HepG2 (cell line): ENCODE measurements at regions not wholly inside any gene's neighbourhood (a gene's known extent, or its start where the extent isn't known, plus 50 kb on each side); places are given as distances from the start of the nearest gene placed in this dataset.

ENCODE experiments used
- ZNF549 ChIP-seq: sonication (generic); formaldehyde crosslinking; IDR thresholded peaks from 2 replicates; pipeline ENCODE4 v1.5.0; 2020; ENCODE audit warnings: missing genetic modification reagents
- ZNF687 ChIP-seq: sonication (generic); formaldehyde crosslinking; IDR thresholded peaks from 2 replicates; pipeline ENCODE4 v1.5.1; 2020; ENCODE audit warnings: mild to moderate bottlenecking, missing genetic modification reagents, moderate library complexity

DNA sequence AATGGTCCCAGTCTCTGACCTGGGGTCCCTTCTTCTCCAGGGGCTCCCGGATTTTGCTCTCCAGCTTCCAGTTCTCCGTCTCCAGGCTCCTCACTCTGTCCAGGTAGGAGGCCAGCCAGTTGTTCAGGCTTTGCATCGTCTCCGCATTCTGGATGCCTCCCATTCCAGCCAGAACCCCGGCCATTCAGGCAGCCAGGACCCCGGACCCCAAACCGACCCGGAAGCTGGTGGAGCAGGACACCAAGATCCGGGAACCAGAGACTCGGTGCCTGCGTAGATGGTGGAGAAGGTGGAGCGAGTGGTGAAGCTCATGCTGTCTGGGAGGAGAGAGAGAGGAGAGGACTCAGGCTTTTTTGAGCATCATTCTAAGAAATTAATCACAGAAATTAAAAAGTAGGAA lies 572.4 kb upstream of the NCAM2 start:
- no peak for TF ChIP-seq ZNF687 (CRISPR knock-in tag)
- TF ChIP-seq ZNF549 (CRISPR knock-in tag): no peak
